K562 (cell line): ENCODE measurements at regions not wholly inside any gene's neighbourhood (a gene's known extent, or its start where the extent isn't known, plus 50 kb on each side); places are given as distances from the start of the nearest gene placed in this dataset.

Experiments
- ATAC-seq: fragments of 200-7000 bp; cut with Tn5 transposase; 3 replicates; pipeline ENCODE4 v1.9.1; 2020; ENCODE audit warnings: moderate library complexity
- BruUV-seq: library from RNA; stranded (reverse); fragments of 400-500 nt; replicated peaks from 2 replicates; lab custom pipeline; 2021; lab: Mats Ljungman, UMichigan
- CTCF ChIA-PET: fragments of 300-600 bp; formaldehyde crosslinking; extraction: SDS; loops from one replicate; lab custom pipeline; 2021; ENCODE audit warnings: low intra/inter-chr PET ratio; lab: Yijun Ruan, JAX
- POLR2A ChIA-PET: fragments of 300-600, 350-650 bp; sonication (Branson Sonifier 250); formaldehyde crosslinking; extraction: SDS; loops from one replicate; lab custom pipeline; 2021; ENCODE audit warnings: antibody characterized with exemption, inconsistent platforms; lab: Yijun Ruan, JAX
- DNase-seq, 4 experiments: peaks; one replicate each; pipeline versions ENCODE4 v3.0.0 to v3.0.0-alpha.2; 2011 to 2018; ENCODE audit warnings: low spot score in 3 of 4, mixed read lengths in 3 of 4; ENCODE audit errors: extremely low read depth in 1 of 4
- FAIRE-seq: peaks from 2 replicates; lab custom pipeline; 2011; peaks lifted over from hg19 to GRCh38; lab: Jason Lieb, UNC
- H2AFZ ChIP-seq: 2 replicates; pipeline ENCODE4 v1.6.0; 2011; ENCODE audit warnings: low read depth, low read length, control low read depth, inconsistent platforms
- H3K27ac ChIP-seq: fragments of 200-600 bp; 3 replicates; pipeline ENCODE4 v1.8.0; 2011; ENCODE audit warnings: low read depth, mild to moderate bottlenecking, control low read depth, inconsistent platforms, low read length, moderate library complexity, mixed read lengths; ENCODE audit errors: extremely low read depth
- H3K27me3 ChIP-seq, 2 experiments: fragments of 300-600 bp in 1 of 2; 2 replicates in 1 of 2; 3 replicates in 1 of 2; pipeline versions ENCODE4 v1.6.0 to v1.8.0; 2011; ENCODE audit warnings: inconsistent platforms in 2 of 2, low read length in 2 of 2, mild to moderate bottlenecking in 1 of 2, mixed read lengths in 1 of 2, moderate library complexity in 1 of 2; ENCODE audit not compliant: control insufficient read depth in 2 of 2, insufficient read depth in 2 of 2
- H3K36me3 ChIP-seq: fragments of 300-600 bp; 3 replicates; pipeline ENCODE4 v1.8.0; 2011; ENCODE audit warnings: mild to moderate bottlenecking, low read length, inconsistent platforms; ENCODE audit not compliant: control insufficient read depth, insufficient read depth
- H3K4me1 ChIP-seq, 2 experiments: fragments of 200-600 bp in 1 of 2; replicated peaks in 1 of 2; 2 replicates in 1 of 2; 3 replicates in 1 of 2; pipeline versions ENCODE4 v1.5.1 to v1.8.0; 2011; ENCODE audit warnings: inconsistent platforms in 2 of 2, low read length in 2 of 2, mild to moderate bottlenecking in 1 of 2, mixed read lengths in 1 of 2, moderate library complexity in 1 of 2; ENCODE audit not compliant: control insufficient read depth in 2 of 2, insufficient read depth in 2 of 2
- H3K4me2 ChIP-seq: 2 replicates; pipeline ENCODE4 v1.6.1; 2011; ENCODE audit warnings: low read length, control low read depth, inconsistent platforms, mixed read lengths; ENCODE audit not compliant: insufficient read depth
- H3K4me3 ChIP-seq: fragments of 200-600 bp; sonication (generic), shearing (Covaris generic); 2 replicates; pipeline ENCODE4 v1.5.1; 2016; ENCODE audit warnings: control low read depth, inconsistent platforms
- H3K79me2 ChIP-seq: fragments of 200-600 bp; 3 replicates; pipeline ENCODE4 v1.8.0; 2011; ENCODE audit warnings: low read length, inconsistent platforms; ENCODE audit not compliant: control insufficient read depth, insufficient read depth
- H3K9ac ChIP-seq, 2 experiments: 2 replicates each; pipeline versions ENCODE4 v1.6.0 to v1.6.1; 2011; ENCODE audit warnings: low read depth in 2 of 2, low read length in 2 of 2, control low read depth in 1 of 2, inconsistent platforms in 1 of 2, mild to moderate bottlenecking in 1 of 2, mixed read lengths in 1 of 2; ENCODE audit not compliant: insufficient read depth in 1 of 2
- H3K9me1 ChIP-seq: one replicate; pipeline ENCODE4 v1.6.0; 2011; ENCODE audit warnings: inconsistent platforms, mild to moderate bottlenecking, low read length, moderate library complexity; ENCODE audit not compliant: control insufficient read depth, insufficient read depth
- H3K9me3 ChIP-seq: replicated peaks from 2 replicates; pipeline ENCODE4 v1.5.1; 2011; ENCODE audit warnings: low read depth, low read length, inconsistent platforms; ENCODE audit not compliant: control insufficient read depth, insufficient read depth
- H4K20me1 ChIP-seq: replicated peaks from 2 replicates; pipeline ENCODE4 v1.6.1; 2011; ENCODE audit warnings: low read length, inconsistent platforms, mixed read lengths; ENCODE audit not compliant: control insufficient read depth, insufficient read depth
- CBX3 ChIP-seq, 2 experiments: IDR thresholded peaks; 1 replicate in 1 of 2; 2 replicates in 1 of 2; pipeline ENCODE4 v1.6.1; 2012; ENCODE audit warnings: inconsistent platforms in 2 of 2, low read length in 2 of 2, borderline replicate concordance in 1 of 2, control low read depth in 1 of 2
- CCAR2 ChIP-seq: fragments of 200-400 bp; formaldehyde crosslinking; IDR thresholded peaks from 2 replicates; pipeline ENCODE4 v1.6.1; 2017; ENCODE audit warnings: mild to moderate bottlenecking, low read depth, low read length
- DIDO1 ChIP-seq: fragments of 450-650 bp; IDR thresholded peaks from 2 replicates; pipeline ENCODE4 v1.6.1; 2016; ENCODE audit warnings: low read depth, missing biosample characterization, missing genetic modification characterization
- GABPB2 ChIP-seq: fragments of 250-450 bp; sonication (Bioruptor Pico); conservative IDR thresholded peaks from 2 replicates; pipeline ENCODE4 v1.5.1; 2021; ENCODE audit warnings: mild to moderate bottlenecking
- HNRNPH1 ChIP-seq: fragments of 200-400 bp; formaldehyde crosslinking; optimal IDR thresholded peaks from 2 replicates; pipeline ENCODE3; 2017; ENCODE audit warnings: low read depth, mild to moderate bottlenecking, low read length, moderate library complexity
- MAX ChIP-seq: sonication (generic); formaldehyde crosslinking; IDR thresholded peaks from 2 replicates; pipeline ENCODE4 v1.9.0; 2022; ENCODE audit warnings: mild to moderate bottlenecking, missing genetic modification reagents
- NELFE ChIP-seq: IDR thresholded peaks from 2 replicates; pipeline ENCODE4 v1.6.1; 2011; ENCODE audit warnings: mild to moderate bottlenecking; ENCODE audit not compliant: insufficient read depth, insufficient read length
- NR2F6 ChIP-seq: fragments of 450-650 bp; formaldehyde crosslinking; IDR thresholded peaks from 2 replicates; pipeline ENCODE4 v1.4.0; 2020; ENCODE audit warnings: mild to moderate bottlenecking
- THRAP3 ChIP-seq: fragments of 450-650 bp; IDR thresholded peaks from 2 replicates; pipeline ENCODE4 v1.6.1; 2016; ENCODE audit warnings: mild to moderate bottlenecking, inconsistent platforms, borderline replicate concordance
- TRIM24 ChIP-seq, 2 experiments: fragments of 450-650 bp; IDR thresholded peaks; 2 replicates each; pipeline ENCODE4 v1.6.1; 2016
- WGBS: fragments of 100-300 bp; shearing (Covaris generic); methylation state at CpG from one replicate; pipeline ENCODE4 v1.1.6; 2016; ENCODE audit warnings: low coverage, mixed read lengths; ENCODE audit not compliant: insufficient coverage; ENCODE audit errors: missing lambda C conversion rate; 5-methylcytosine and 5-hydroxymethylcytosine counted together
- in situ Hi-C: fragments of 300-500 bp; cut with MboI; formaldehyde crosslinking; loops from 4 replicates; pipeline ENCODE4 v1.15.0; 2018; ENCODE audit warnings: inconsistent platforms, mixed read lengths
- intact Hi-C: fragments of 100-400 bp; cut with micrococcal nuclease; formaldehyde crosslinking; loops from 2 replicates; pipeline ENCODE4 v1.14.2; 2022
- TF ChIP-seq, protein P1 (sequence below): fragments of 150-350 bp; IDR thresholded peaks from 2 replicates; pipeline ENCODE4 v1.6.1; 2014; ENCODE audit warnings: low read depth, mild to moderate bottlenecking, low read length, borderline replicate concordance
- TF ChIP-seq, protein P2 (sequence below), 2 experiments: fragments of 450-650 bp; IDR thresholded peaks; 2 replicates each; pipeline ENCODE4 v1.6.1; 2016

- POLR2A ChIA-PET = no interaction called here
These were observed 519.6 kb upstream of the LRFN5 start for GRCh38 chr14:41087056-41087455.

GRCh38 chr14:41073544-41073943, 533.1 kb upstream of the LRFN5 start:
- no TSS peak for BruUV-seq
- ChIA-PET CTCF (no interaction called here), POLR2A (no interaction called here)
- Histone ChIP-seq H3K9ac (no peak overlapping the region), H3K27me3 (no peaks in the 10 kb centered on the region), H3K79me2 (no peaks in the 10 kb centered on the region), H3K36me3 (no peaks in the 10 kb centered on the region), H3K9me1 (no peaks in the 10 kb centered on the region), H3K9me3 (no peaks in the 10 kb centered on the region), H4K20me1 (no peaks in the 10 kb centered on the region), H3K4me2 (no peak overlapping the region), H3K4me3 (no peak overlapping the region), H3K4me1 (no peaks in the 10 kb centered on the region), H3K27ac (no peak overlapping the region), H2AFZ (no peak overlapping the region)
- ATAC-seq = no peak
- no peak for DNase-seq
- 0% methylated on average over 3 of the region's 3 CpGs for WGBS
- FAIRE-seq = no peak
- intact Hi-C loops (no loop called here), in situ Hi-C loops (no loop called here)
- TF ChIP-seq NR2F6 (no peak), DIDO1 (tag) (no peak), NELFE (no peak), MAX (CRISPR knock-in tag) (no peak), CBX3 (IDR thresholded peaks at IDR 0.05; ENCODE audit: borderline replicate concordance in 1 of 2, low read length in 2 of 2) (no peak), TRIM24 (IDR thresholded peaks at IDR 0.05) (no peak)
- TF ChIP-seq, protein P1, sequence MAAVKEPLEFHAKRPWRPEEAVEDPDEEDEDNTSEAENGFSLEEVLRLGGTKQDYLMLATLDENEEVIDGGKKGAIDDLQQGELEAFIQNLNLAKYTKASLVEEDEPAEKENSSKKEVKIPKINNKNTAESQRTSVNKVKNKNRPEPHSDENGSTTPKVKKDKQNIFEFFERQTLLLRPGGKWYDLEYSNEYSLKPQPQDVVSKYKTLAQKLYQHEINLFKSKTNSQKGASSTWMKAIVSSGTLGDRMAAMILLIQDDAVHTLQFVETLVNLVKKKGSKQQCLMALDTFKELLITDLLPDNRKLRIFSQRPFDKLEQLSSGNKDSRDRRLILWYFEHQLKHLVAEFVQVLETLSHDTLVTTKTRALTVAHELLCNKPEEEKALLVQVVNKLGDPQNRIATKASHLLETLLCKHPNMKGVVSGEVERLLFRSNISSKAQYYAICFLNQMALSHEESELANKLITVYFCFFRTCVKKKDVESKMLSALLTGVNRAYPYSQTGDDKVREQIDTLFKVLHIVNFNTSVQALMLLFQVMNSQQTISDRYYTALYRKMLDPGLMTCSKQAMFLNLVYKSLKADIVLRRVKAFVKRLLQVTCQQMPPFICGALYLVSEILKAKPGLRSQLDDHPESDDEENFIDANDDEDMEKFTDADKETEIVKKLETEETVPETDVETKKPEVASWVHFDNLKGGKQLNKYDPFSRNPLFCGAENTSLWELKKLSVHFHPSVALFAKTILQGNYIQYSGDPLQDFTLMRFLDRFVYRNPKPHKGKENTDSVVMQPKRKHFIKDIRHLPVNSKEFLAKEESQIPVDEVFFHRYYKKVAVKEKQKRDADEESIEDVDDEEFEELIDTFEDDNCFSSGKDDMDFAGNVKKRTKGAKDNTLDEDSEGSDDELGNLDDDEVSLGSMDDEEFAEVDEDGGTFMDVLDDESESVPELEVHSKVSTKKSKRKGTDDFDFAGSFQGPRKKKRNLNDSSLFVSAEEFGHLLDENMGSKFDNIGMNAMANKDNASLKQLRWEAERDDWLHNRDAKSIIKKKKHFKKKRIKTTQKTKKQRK = no peak

More at GRCh38 chr14:41087056-41087455, 519.6 kb upstream of the LRFN5 start:
- Histone ChIP-seq H3K27me3 (no peaks in the 10 kb centered on the region), H3K27ac (no peak overlapping the region), H3K9me3 (no peaks in the 10 kb centered on the region), H3K9ac (no peak overlapping the region), H3K79me2 (no peaks in the 10 kb centered on the region), H3K36me3 (no peaks in the 10 kb centered on the region), H3K4me2 (no peak overlapping the region), H3K9me1 (no peaks in the 10 kb centered on the region), H4K20me1 (no peaks in the 10 kb centered on the region), H2AFZ (no peak overlapping the region), H3K4me3 (no peak overlapping the region), H3K4me1 (no peaks in the 10 kb centered on the region)
- DNase-seq = no peak
- in situ Hi-C loops = no loop called here
- TF ChIP-seq, protein P2, sequence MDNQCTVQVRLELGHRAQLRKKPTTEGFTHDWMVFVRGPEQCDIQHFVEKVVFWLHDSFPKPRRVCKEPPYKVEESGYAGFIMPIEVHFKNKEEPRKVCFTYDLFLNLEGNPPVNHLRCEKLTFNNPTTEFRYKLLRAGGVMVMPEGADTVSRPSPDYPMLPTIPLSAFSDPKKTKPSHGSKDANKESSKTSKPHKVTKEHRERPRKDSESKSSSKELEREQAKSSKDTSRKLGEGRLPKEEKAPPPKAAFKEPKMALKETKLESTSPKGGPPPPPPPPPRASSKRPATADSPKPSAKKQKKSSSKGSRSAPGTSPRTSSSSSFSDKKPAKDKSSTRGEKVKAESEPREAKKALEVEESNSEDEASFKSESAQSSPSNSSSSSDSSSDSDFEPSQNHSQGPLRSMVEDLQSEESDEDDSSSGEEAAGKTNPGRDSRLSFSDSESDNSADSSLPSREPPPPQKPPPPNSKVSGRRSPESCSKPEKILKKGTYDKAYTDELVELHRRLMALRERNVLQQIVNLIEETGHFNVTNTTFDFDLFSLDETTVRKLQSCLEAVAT (IDR thresholded peaks at IDR 0.05) = no peak
- no peak for TF ChIP-seq CCAR2
- TF ChIP-seq THRAP3 = no peak
- TF ChIP-seq GABPB2 (CRISPR knock-in tag) = no peak
- no peak for TF ChIP-seq HNRNPH1
- no peak for ATAC-seq
- no peak for FAIRE-seq
- no TSS peak for BruUV-seq
- 3% methylated on average over 3 of the region's 3 CpGs for WGBS
- CTCF ChIA-PET = no interaction called here
- intact Hi-C loops = no loop called here
